Suppressor macrophage treated with lipopolysaccharide for 1 hour (primary cell): ENCODE measurements at regions not wholly inside any gene's neighbourhood (a gene's known extent, or its start where the extent isn't known, plus 50 kb on each side); places are given as distances from the start of the nearest gene placed in this dataset.
A peak's percentile ranks its signal among the peaks of the same experiment; 100 is the strongest.

ENCODE experiments used
- DNase-seq, 3 donors: peaks; one replicate each; pipeline ENCODE4 v3.0.0-alpha.2; 2020 to 2022

DNA sequence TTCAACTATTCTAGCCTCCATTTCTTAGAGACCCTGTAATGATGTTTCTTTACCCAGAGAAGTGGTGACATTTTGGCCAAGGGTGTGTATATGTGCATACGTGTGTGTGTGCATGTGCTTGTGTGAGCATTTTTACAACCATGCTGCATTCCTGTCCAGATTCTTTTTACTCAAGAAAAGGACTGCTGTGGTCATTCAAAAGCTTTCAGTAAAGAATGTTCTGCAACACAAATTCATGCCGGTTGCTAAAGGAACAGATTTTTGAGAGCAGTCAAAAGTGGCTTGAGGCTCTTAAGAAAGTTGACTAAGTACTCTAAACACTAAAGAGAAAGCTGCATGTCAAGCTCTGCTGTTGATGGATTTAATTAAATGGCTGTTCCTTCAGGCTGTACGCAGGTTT is 65.0 kb upstream of the FMR1 start:
- DNase-seq: no peak

DNA sequence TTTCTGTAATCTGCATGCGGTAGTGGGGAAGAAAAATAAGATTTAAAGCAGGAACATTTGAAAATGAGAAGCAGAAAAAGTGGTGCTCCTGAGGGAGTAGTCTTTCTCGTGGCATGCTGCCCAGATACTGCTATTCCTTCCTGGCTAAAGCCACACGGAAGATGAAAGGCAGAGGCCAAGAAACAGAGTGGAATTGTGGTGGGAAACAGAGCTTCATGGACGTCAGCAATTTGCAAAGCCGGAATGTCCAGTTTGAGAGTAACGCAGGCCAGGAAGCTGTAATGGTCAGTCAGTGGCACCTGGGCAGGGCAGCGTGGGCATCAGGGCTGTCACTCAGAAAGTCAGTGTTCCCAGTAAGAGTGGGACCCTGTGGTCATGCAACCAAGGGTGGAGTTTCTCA is 63.7 kb upstream of the FMR1 start:
- DNase-seq: no peak

DNA sequence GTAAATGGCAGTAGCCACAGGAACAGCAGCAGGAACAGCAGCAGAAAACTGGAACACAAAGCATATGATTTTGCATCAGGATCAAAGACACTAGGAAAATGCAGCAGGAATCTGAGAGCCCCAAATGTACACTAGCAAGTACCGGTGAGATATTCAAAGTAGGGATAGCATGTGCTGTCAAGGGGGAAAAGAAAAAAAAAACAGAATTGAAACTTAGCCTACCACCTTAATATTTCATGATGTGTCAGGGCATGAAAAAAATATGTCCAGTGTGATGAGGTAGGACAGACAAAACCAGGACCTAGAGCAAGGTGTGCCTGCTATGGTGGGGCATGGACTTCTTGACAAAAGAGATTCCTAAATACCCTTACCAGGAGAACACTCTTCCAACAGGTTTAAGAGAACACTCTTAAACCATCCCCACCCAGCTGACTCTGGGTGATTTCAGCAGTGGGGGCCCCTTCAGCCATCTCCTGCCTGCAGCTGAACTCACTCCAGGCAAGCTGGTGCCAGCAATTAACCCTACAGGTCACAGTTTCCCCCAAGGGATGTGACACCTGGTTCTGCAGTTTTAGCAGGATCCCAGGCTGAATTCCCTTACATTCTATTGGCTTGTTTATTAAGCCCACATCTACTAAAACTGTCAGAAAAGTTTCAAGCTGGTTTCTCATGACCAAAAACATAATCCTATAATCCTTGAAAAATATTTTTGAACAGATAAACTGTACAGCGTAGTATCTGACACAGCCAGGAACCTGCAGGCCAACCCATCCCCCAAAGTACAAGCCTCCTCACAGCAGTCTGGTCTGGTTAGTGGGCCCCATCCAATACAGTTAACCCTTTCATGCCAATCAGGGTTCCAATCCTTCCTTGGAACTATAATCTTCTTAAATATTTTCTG is 62.9 kb upstream of the FMR1 start:
- no peak for DNase-seq

DNA sequence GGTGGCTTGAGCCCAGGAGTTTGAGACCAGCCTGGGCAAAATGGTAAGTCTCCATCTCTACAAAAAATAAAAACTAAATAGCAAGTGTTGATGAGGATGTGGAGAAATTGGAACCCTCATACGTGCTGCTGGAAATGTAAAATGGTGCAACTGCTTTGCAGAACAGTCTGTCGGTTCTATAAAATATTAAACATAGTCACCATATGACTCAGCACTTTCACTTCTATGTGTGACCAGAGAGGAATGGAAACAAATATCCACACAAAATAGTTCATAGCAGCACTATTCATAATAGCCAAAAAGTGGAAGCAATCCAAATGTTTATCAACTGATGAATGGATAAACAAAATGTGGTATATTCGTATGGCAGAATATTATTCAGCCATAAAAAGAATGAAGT is 60.8 kb upstream of the FMR1 start:
- DNase-seq: peak; percentile 5 to 23 (median 20)

DNA sequence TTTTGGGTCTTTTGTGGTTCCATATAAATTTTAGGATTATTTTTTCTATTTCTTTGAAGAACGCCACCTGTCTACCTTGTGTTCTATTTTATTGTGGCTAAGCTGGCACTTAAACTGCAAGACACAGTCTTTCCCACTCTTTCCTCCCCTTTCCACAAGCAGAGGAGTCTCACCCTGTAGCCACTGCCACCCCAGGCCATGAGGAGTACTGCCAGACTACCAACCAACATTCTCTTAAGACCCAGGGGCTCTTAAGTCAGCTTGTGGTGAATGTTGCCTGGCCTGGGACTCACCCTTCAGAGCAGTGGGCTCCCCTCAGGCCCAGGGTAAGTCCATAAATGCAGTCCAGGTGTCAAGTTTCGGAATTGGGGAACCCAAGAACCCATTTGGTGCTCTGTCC is 58.0 kb upstream of the FMR1 start:
- no peak for DNase-seq

DNA sequence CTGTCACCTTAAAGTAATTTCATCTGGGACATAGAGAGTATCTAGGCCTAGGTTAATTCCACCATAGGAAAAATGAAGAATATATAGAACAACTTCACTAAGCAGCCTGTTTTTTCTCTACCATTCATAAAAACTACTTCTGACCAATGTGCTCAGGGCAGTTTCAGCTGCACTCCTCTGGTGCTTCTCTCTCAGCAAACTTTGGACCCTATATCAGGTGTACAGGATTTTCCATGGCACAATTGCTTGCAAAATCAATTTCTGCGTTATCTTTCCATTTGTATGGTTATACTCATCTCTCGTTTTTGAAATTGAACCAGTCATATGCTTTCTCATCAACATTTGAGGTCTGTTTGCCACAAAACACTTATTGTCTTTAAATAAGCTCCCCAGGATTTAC is 52.1 kb upstream of the FMR1 start:
- DNase-seq: no peak
